ENCODE measurements at regions not wholly inside any gene's neighbourhood (a gene's known extent, or its start where the extent isn't known, plus 50 kb on each side); places are given as distances from the start of the nearest gene placed in this dataset.

DNA sequence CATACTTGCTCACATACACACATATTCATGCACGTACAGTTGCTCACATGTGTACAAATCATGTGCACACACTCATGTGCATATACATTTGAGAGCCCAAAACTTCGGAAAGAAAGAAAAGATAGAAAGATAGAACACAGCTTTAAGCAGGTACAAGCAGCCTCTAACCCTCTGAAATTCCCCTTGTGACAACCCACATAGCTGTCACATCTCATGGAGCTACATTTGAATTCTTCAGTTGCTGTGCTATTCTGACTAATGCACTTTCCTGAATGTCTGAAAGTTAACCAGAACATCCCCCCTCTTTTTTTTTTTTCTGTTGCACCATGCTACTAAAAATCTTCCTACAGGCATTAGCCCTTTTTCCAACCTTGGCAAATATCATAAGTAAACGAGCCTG is 51.9 kb upstream of the KCNA5 start:
- TF ChIP-seq ATF7 (IDR thresholded peaks at IDR 0.05; ENCODE audit: low read depth) (no peak), MXI1 (IDR thresholded peaks at IDR 0.05; ENCODE audit: low read depth, low read length) (no peak), PAX5 (IDR thresholded peaks at IDR 0.05; ENCODE audit: borderline replicate concordance, low read depth, low read length) (no peak), POLR2AphosphoS2 (IDR thresholded peaks at IDR 0.05; ENCODE audit: low read depth, low read length) (no peak), JUNB (IDR thresholded peaks at IDR 0.05) (no peak), ZZZ3 (IDR thresholded peaks at IDR 0.05; ENCODE audit: control insufficient read depth, insufficient read length, low read depth) (no peak)
- TF ChIP-seq, protein P1, sequence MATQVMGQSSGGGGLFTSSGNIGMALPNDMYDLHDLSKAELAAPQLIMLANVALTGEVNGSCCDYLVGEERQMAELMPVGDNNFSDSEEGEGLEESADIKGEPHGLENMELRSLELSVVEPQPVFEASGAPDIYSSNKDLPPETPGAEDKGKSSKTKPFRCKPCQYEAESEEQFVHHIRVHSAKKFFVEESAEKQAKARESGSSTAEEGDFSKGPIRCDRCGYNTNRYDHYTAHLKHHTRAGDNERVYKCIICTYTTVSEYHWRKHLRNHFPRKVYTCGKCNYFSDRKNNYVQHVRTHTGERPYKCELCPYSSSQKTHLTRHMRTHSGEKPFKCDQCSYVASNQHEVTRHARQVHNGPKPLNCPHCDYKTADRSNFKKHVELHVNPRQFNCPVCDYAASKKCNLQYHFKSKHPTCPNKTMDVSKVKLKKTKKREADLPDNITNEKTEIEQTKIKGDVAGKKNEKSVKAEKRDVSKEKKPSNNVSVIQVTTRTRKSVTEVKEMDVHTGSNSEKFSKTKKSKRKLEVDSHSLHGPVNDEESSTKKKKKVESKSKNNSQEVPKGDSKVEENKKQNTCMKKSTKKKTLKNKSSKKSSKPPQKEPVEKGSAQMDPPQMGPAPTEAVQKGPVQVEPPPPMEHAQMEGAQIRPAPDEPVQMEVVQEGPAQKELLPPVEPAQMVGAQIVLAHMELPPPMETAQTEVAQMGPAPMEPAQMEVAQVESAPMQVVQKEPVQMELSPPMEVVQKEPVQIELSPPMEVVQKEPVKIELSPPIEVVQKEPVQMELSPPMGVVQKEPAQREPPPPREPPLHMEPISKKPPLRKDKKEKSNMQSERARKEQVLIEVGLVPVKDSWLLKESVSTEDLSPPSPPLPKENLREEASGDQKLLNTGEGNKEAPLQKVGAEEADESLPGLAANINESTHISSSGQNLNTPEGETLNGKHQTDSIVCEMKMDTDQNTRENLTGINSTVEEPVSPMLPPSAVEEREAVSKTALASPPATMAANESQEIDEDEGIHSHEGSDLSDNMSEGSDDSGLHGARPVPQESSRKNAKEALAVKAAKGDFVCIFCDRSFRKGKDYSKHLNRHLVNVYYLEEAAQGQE (IDR thresholded peaks at IDR 0.05; ENCODE audit: low read depth, low read length), result no peak
- TF ChIP-seq, protein P2, sequence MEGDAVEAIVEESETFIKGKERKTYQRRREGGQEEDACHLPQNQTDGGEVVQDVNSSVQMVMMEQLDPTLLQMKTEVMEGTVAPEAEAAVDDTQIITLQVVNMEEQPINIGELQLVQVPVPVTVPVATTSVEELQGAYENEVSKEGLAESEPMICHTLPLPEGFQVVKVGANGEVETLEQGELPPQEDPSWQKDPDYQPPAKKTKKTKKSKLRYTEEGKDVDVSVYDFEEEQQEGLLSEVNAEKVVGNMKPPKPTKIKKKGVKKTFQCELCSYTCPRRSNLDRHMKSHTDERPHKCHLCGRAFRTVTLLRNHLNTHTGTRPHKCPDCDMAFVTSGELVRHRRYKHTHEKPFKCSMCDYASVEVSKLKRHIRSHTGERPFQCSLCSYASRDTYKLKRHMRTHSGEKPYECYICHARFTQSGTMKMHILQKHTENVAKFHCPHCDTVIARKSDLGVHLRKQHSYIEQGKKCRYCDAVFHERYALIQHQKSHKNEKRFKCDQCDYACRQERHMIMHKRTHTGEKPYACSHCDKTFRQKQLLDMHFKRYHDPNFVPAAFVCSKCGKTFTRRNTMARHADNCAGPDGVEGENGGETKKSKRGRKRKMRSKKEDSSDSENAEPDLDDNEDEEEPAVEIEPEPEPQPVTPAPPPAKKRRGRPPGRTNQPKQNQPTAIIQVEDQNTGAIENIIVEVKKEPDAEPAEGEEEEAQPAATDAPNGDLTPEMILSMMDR (IDR thresholded peaks at IDR 0.05 in 2 of 3, conservative IDR thresholded peaks at IDR 0.05 in 1 of 3; ENCODE audit: control insufficient read depth in 2 of 3, extremely low read depth in 1 of 3, insufficient read depth in 1 of 3, low read depth in 3 of 3, low read length in 3 of 3), result no peak

Data from GM12878 (cell line).